ENCODE measurements at regions not wholly inside any gene's neighbourhood (a gene's known extent, or its start where the extent isn't known, plus 50 kb on each side); places are given as distances from the start of the nearest gene placed in this dataset.
"Not testable (repeated sequence)": the region's sequence is repeated elsewhere in the genome, so short reads cannot be mapped to it uniquely, and the experiment has no call there.

DNA sequence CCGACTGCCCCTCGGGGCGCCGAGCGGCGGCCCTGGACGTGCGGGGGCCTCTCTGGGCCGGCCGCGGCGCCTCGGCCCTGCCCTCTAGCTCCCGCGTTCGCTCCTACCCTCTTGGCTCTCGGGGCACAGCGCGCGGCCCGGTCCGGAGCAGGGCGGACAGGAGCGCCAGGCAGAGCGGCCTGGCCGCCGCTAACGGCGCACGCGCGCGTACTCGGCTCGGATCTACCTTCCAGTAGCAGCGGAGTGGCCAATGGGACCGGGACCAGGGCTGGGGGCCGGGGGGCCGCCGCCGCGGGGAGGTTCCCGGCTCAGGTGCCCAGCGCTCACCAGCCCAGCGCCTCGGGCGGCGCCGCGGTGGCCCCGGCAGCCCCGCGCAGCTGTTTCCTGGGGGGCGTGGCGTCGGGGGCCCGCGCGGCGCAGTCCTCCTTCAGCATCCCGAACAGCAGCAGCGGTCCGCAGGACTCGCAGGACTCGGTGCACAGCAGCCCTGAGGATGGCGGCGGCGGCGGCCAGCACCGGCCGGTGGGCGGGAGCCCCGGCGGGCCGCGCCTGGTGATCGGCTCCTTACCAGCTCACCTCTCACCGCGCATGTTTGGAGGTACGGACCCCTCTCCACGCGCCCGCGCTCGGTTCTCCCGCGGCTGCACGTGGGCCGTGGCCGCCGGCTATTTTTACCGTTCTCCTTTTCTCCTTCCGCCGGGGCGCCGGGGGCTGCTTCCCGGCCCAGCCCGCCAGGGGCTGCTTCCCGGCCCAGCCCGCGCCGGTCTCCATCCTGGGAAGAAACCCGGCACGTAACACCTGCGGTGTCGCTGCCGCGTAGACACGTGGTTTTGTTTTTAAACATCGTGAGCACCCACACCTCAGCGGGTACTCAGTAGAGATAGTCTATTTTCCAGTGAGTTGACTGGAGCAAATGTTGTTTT lies 162.9 kb downstream of the KBTBD2 start:
- peak; percentile 54 to 81 (median 74) for ATAC-seq
- under 1% methylated on average over 89 of the region's 111 CpGs for WGBS (ENCODE audit: insufficient coverage)
- peak overlapping the region; percentile 42 for H3K4me3 ChIP-seq (ENCODE audit: low read length)
- H3K27me3 ChIP-seq (ENCODE audit: control insufficient read depth, insufficient read depth, low read length); H3K4me1 Mint-ChIP-seq; intact Hi-C loops (cut with micrococcal nuclease); H3K9me3 Mint-ChIP-seq; H3K27ac ChIP-seq (ENCODE audit: low read length); H3K4me1 ChIP-seq (ENCODE audit: control insufficient read depth, insufficient read depth, low read length); H3K36me3 Mint-ChIP-seq; H3K36me3 ChIP-seq (ENCODE audit: control insufficient read depth, insufficient read depth, low read length); H3K9me3 ChIP-seq (ENCODE audit: control insufficient read depth, insufficient read depth, low read length); H3K27ac Mint-ChIP-seq: not testable (repeated sequence)
- H3K4me3 Mint-ChIP-seq: peak overlapping the region; percentile 75
- peaks cover 20 to 35% of the 10 kb centered on the region in 2 donors for H3K27me3 Mint-ChIP-seq (ENCODE audit: low read depth in 2 of 2)
- peak; percentile 22 to 40 for DNase-seq

DNA sequence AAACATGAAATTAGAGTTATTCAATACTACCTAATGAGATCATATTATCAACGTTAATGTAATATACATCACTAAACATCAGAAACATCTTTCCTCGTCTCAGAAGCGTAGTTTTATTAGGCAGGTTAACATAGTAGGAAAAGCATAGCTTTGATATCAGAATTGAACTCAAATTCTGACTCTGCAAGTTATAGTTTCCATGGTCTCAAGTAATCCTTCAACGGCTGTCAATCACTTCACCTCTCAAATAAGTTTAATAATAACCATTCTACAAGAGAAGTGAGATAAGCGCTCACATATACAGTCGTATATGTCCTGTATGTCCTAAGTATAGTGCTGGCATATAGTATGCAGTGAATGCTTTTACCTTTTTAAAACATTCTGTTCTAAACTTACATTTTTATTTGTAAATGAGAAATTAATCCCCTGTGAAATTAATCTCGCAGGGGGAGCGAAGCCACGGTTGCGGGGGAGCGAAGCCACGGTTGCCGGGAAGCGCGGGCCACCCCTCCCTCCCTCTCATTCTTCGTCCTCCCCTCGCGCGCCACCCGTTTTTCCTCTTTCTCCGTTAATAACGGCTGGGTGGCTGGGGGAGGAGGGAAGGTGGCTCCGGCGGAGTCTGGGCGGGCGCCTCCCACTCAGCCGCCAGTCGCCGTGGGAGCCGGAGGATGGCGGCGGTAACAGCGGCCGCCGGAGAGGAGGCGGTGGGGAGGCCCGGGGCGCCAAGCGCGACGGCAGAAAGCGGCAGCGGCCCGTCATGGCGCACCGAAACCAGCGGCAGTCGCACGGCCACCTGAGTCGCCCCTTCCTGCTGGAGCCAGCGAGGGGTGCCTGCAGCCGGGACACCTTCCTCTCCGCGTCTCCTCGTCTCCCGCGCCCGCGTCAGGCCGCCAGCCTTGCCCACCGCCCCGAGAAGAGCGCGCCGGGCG lies 163.8 kb downstream of the KBTBD2 start:
- not testable (repeated sequence) for H3K27ac Mint-ChIP-seq
- WGBS (ENCODE audit: insufficient coverage): under 1% methylated on average over 52 of the region's 66 CpGs
- ATAC-seq: peak; percentile 47 to 77 (median 64)

GRCh38 chr7:32722837-32723236 lies 168.7 kb downstream of the KBTBD2 start:
- DNase-seq; ATAC-seq; intact Hi-C loops (cut with micrococcal nuclease); H3K27me3 ChIP-seq (ENCODE audit: control insufficient read depth, insufficient read depth, low read length); H3K4me1 ChIP-seq (ENCODE audit: control insufficient read depth, insufficient read depth, low read length); H3K36me3 ChIP-seq (ENCODE audit: control insufficient read depth, insufficient read depth, low read length); H3K27ac Mint-ChIP-seq; H3K27ac ChIP-seq (ENCODE audit: low read length); H3K4me3 Mint-ChIP-seq; H3K4me1 Mint-ChIP-seq; H3K9me3 ChIP-seq (ENCODE audit: control insufficient read depth, insufficient read depth, low read length); H3K36me3 Mint-ChIP-seq; H3K9me3 Mint-ChIP-seq; H3K4me3 ChIP-seq (ENCODE audit: low read length): not testable (repeated sequence)
- WGBS (ENCODE audit: insufficient coverage): 89% methylated on average over 3 of the region's 4 CpGs
- peaks cover 17 to 22% of the 10 kb centered on the region in 2 donors for H3K27me3 Mint-ChIP-seq (ENCODE audit: low read depth in 2 of 2)

More for the DNA sequence above, 163.8 kb downstream of the KBTBD2 start:
- peak; percentile 15 to 38 for DNase-seq
- H3K9me3 ChIP-seq (ENCODE audit: control insufficient read depth, insufficient read depth, low read length); H3K36me3 ChIP-seq (ENCODE audit: control insufficient read depth, insufficient read depth, low read length); H3K4me1 ChIP-seq (ENCODE audit: control insufficient read depth, insufficient read depth, low read length); H3K27ac ChIP-seq (ENCODE audit: low read length); H3K9me3 Mint-ChIP-seq; H3K27me3 ChIP-seq (ENCODE audit: control insufficient read depth, insufficient read depth, low read length); H3K4me1 Mint-ChIP-seq; H3K36me3 Mint-ChIP-seq; intact Hi-C loops (cut with micrococcal nuclease): not testable (repeated sequence)
- H3K4me3 ChIP-seq (ENCODE audit: low read length): peak overlapping the region; percentile 42
- peaks cover 20 to 35% of the 10 kb centered on the region in 2 donors for H3K27me3 Mint-ChIP-seq (ENCODE audit: low read depth in 2 of 2)
- peak overlapping the region; percentile 93 for H3K4me3 Mint-ChIP-seq

DNA sequence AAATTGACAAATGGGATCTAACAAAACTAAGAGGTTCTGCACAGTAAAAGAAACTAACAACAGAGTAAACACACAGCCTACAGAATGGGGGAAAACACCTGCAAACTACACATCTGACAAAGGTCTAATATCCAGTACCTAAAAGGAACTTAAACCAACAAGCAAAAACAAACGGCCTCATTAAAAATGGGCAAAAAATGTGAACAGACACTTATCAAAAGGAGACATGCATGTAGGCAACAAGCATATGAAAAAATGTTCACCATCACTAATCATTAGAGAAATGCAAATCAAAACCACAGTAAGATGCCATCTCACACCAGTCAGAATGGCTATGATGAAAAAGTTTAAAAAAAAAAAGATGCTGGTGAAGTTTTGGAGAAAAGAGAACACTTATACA lies 197.4 kb downstream of the KBTBD2 start:
- Histone ChIP-seq H3K27me3 (ENCODE audit: control insufficient read depth, insufficient read depth, low read length) (no peaks in the 10 kb centered on the region), H3K36me3 (ENCODE audit: control insufficient read depth, insufficient read depth, low read length) (no peaks in the 10 kb centered on the region), H3K4me1 (ENCODE audit: control insufficient read depth, insufficient read depth, low read length) (no peaks in the 10 kb centered on the region), H3K9me3 (ENCODE audit: control insufficient read depth, insufficient read depth, low read length) (no peaks in the 10 kb centered on the region), H3K27ac (ENCODE audit: low read length) (no peak overlapping the region), H3K4me3 (ENCODE audit: low read length) (no peak overlapping the region)
- H3K27ac Mint-ChIP-seq: no peak overlapping the region
- no CpG with 5 or more reads among the region's 1 CpG for WGBS (ENCODE audit: insufficient coverage)
- peaks cover 0 to 4% of the 10 kb centered on the region in 2 donors for H3K4me1 Mint-ChIP-seq
- TF ChIP-seq, protein P1, sequence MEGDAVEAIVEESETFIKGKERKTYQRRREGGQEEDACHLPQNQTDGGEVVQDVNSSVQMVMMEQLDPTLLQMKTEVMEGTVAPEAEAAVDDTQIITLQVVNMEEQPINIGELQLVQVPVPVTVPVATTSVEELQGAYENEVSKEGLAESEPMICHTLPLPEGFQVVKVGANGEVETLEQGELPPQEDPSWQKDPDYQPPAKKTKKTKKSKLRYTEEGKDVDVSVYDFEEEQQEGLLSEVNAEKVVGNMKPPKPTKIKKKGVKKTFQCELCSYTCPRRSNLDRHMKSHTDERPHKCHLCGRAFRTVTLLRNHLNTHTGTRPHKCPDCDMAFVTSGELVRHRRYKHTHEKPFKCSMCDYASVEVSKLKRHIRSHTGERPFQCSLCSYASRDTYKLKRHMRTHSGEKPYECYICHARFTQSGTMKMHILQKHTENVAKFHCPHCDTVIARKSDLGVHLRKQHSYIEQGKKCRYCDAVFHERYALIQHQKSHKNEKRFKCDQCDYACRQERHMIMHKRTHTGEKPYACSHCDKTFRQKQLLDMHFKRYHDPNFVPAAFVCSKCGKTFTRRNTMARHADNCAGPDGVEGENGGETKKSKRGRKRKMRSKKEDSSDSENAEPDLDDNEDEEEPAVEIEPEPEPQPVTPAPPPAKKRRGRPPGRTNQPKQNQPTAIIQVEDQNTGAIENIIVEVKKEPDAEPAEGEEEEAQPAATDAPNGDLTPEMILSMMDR (IDR thresholded peaks at IDR 0.05): no peak
- peaks cover 4 to 7% of the 10 kb centered on the region in 2 donors for H3K27me3 Mint-ChIP-seq (ENCODE audit: low read depth in 2 of 2)
- no peak for DNase-seq
- intact Hi-C loops (cut with micrococcal nuclease): no loop called here
- H3K9me3 Mint-ChIP-seq: no peaks in the 10 kb centered on the region
- H3K4me3 Mint-ChIP-seq: no peak overlapping the region
- no peaks in the 10 kb centered on the region for H3K36me3 Mint-ChIP-seq
- ATAC-seq: no peak

- H3K9me3 ChIP-seq (ENCODE audit: control insufficient read depth, insufficient read depth, low read length); H3K4me1 Mint-ChIP-seq; H3K9me3 Mint-ChIP-seq; H3K4me1 ChIP-seq (ENCODE audit: control insufficient read depth, insufficient read depth, low read length); H3K4me3 ChIP-seq (ENCODE audit: low read length); H3K4me3 Mint-ChIP-seq; H3K27me3 ChIP-seq (ENCODE audit: control insufficient read depth, insufficient read depth, low read length); intact Hi-C loops (cut with micrococcal nuclease); H3K36me3 ChIP-seq (ENCODE audit: control insufficient read depth, insufficient read depth, low read length); H3K27me3 Mint-ChIP-seq (ENCODE audit: low read depth in 2 of 2); H3K27ac Mint-ChIP-seq; H3K36me3 Mint-ChIP-seq; H3K27ac ChIP-seq (ENCODE audit: low read length): not testable (repeated sequence)
- 14% methylated on average over 7 of the region's 7 CpGs for WGBS (ENCODE audit: insufficient coverage)
- ATAC-seq: peak; percentile 71 to 84 (median 77)
- peak in 1 of 2 donors; percentile 22 for DNase-seq
These were observed 196.9 kb downstream of the AVL9 start for GRCh38 chr7:32691965-32692815.

DNA sequence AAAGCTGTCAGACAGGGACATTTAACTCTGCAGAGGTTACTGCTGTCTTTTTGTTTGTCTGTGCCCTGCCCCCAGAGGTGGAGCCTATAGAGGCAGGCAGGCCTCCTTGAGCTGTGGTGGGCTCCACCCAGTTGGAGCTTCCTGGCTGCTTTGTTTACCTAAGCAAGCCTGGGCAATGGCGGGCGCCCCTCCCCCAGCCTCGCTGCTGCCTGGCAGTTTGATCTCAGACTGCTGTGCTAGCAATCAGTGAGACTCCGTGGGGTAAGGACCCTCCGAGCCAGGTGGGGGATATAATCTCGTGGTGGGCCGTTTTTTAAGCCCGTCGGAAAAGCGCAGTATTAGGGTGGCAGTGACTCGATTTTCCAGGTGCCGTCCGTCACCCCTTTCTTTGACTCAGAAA lies 192.8 kb downstream of the AVL9 start:
- intact Hi-C loops (cut with micrococcal nuclease); H3K4me3 Mint-ChIP-seq; H3K27ac Mint-ChIP-seq; H3K4me3 ChIP-seq (ENCODE audit: low read length); H3K36me3 Mint-ChIP-seq; H3K4me1 ChIP-seq (ENCODE audit: control insufficient read depth, insufficient read depth, low read length); H3K4me1 Mint-ChIP-seq; H3K36me3 ChIP-seq (ENCODE audit: control insufficient read depth, insufficient read depth, low read length); ATAC-seq; H3K9me3 ChIP-seq (ENCODE audit: control insufficient read depth, insufficient read depth, low read length); H3K27me3 Mint-ChIP-seq (ENCODE audit: low read depth in 2 of 2); H3K27me3 ChIP-seq (ENCODE audit: control insufficient read depth, insufficient read depth, low read length); H3K9me3 Mint-ChIP-seq; H3K27ac ChIP-seq (ENCODE audit: low read length); DNase-seq: not testable (repeated sequence)
- WGBS (ENCODE audit: insufficient coverage): 91% methylated on average over 13 of the region's 13 CpGs

Measured in natural killer cell (primary cell).